GM19467 (cell line): ENCODE measurements at regions not wholly inside any gene's neighbourhood (a gene's known extent, or its start where the extent isn't known, plus 50 kb on each side); places are given as distances from the start of the nearest gene placed in this dataset.
"Not testable (repeated sequence)": the region's sequence is repeated elsewhere in the genome, so short reads cannot be mapped to it uniquely, and the experiment has no call there.

Experiments
- ATAC-seq: cut with Tn5 transposase; IDR thresholded peaks from one replicate; pipeline ENCODE4 v1.9.1; 2021; ENCODE audit warnings: mild to moderate bottlenecking, moderate library complexity; ENCODE audit not compliant: unreplicated experiment

DNA sequence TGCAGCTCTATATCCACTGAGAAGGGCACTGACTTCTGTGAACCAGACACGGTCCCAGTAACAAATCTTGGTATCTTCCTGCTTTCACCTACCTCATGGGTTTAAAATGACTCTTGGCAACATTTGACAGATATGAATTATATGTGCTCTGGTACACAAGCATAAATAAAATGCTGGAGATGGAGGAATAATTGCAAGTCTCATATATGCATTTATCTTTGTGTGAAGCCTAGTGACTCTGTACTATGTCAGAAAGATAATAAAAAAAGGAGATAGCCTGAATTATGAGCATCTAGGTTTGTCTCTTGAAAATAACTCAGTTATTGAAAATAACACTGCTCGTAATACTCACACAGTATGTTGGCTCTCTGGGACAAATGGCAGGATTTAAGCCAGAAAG, 167.1 kb upstream of the CRBN start:
- ATAC-seq: no peak

DNA sequence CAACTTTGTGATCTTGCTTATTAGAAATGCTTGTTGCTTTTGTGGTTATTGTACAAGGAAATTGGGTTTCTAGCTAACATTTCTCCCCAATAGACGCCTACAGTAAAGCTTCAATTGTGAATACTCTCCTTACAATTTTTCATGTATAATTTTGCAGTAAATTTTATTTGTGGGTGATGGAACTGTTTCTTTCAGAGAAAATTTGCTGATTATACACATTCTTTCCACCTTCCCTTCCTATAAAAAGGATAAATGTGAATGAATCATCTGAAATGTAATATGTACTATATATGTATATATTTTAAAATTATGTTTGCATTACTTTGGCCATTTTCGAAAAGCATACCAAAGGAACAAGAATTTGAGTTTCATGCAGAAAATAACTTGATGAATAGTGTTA, 162.7 kb upstream of the CRBN start:
- no peak for ATAC-seq

DNA sequence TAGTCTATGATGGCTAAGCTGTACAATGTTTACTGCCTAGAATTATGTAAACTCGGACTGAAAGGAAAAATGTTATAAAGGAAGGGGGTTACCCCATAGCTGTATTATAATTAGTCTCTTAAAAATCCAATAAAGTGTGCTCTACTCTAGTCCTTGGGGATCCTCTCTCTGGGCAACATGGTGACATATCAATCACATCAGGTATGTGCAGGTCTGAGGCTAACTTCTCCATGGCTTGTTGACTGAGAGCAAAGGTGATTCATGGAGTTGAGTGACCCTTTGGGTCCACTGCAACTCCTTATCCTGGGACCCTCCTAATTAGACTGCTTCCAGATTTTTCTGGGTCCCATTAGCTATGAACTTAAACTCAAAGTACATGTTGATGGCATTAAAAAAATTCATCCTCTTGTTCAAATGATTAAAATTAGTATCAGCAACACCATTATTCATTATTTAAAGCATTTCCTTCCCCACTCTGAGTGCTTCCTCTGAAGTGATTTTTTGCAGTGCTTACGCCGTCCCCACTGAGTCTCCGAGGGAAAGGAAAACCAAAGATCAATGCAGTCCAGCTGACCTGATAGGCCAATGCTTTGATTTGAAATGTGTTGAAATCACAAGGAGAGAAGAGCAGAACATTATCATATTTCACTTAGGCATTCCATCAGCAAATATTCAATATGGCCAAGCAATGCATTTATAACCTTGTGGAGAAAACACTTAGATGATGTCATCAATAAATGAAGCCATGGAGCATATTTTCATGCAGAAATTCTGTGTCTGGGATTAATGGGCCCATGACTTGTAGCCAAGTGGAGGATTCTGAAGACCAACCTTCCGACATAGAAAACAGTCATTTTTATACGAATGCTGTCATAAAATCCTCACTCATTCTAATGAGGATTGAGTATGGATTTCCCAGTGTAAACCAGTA, 161.7 kb upstream of the CRBN start:
- no peak for ATAC-seq

DNA sequence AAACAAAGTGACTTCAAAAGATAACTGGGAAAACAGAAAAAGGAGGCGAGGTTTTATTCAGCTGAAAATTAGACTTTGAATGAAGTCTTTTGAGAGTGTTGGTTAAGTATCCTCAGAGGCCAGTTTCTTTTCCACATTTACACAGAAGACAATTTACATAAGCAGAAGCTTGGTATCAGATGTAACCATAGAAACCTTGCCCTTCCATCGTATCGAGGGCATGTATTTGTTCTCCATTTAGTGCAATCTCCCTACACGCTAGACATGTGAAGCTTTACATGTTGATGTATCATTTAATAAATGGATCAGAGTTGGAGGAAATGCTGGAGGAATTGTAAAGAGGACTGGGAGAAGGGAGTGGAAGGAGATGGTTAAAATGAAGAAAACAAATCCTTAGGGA, 161.0 kb upstream of the CRBN start:
- no peak for ATAC-seq

DNA sequence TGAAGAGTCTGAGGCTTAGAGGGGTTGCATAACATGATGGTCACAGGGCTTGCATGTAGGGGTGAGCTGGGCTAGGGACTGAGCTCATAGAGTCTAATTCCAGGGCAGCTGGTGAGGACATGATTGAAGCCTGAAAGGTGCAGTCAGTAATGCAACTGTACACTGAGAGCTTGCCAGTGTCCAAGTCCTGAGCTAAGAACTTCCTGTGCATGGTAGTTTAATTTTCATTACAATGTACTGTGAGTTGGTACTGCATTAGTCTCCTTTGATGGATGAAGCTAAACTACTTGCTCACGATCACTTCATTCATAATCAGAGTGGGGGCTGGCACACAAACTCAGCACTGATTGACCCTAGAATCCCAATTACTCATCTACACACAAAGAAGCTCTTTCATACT, 156.4 kb upstream of the CRBN start:
- ATAC-seq: no peak

DNA sequence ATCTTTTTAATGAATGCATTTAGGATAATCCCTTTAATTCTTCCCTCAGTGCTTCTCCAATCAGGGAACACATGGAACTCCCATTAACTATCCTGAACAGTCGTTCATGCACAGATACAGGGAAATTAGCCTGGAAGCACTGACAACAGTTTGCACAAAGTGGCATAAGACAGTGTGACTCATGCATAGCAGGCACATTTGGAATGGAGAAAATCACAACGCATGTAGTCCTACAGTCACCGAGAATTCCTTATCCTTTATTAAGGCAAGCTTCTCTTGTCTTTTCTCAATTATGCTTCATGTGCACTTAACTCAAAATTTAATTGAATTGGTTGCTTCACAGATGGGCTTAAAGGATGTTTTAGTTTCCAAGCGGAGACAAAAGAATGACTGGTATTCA, 155.0 kb upstream of the CRBN start:
- ATAC-seq: no peak

DNA sequence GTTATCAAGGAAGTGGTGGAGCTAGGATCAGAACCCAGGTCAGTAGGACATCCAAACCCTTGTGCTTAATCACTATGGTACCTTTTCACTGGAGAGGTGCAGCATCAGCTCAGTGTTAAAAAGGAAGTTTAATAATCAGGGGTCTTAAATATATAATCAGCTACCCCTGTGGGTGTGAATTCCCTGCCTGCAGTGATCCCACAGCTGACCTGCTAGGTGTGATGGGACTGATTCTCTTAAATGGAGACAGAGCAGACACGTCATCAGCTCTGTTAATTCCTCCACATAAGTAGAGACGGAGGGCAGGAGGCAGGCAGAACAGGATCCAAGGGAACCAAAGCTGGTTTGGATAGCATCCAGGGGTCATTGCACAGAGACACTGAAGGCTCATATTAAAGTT, 154.1 kb upstream of the CRBN start:
- ATAC-seq: no peak

DNA sequence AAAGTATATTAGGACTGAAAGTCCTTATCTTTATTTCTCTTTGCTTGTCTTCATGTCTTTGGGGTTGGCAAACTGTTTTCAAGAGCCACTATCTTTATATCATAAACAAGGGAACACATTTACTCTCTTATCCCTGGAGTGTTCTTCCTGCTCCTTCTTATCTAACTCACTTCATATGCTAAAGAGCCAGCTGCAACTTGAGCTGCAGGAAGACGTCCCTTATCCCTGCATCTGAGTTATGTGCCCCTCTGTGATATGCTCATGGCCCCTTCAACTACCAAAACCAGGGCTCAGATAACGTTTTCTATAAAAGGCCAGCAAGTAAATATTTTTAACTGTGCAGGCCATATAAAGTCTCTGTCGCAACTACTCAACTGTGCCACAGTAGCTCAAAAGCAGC, 137.0 kb upstream of the CRBN start:
- no peak for ATAC-seq

DNA sequence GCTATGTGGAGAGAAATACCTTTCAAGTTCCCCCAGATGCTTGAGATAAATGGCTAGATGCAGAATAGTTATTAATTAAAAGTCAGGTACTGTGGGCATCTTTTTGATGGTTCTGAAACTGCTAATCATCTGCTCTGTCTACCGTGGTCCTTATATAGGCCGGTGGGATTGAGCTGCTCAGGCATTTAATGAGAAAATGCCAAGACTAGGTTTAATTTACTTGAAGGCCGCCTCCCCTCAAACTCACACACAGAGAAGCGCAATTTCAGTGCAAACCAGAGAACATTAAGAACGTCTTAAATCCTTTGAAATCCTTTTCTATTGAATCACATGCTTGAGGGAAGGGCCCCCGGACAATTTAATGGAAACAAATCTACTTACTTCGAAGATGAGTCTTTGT, 136.4 kb upstream of the CRBN start:
- no peak for ATAC-seq

DNA sequence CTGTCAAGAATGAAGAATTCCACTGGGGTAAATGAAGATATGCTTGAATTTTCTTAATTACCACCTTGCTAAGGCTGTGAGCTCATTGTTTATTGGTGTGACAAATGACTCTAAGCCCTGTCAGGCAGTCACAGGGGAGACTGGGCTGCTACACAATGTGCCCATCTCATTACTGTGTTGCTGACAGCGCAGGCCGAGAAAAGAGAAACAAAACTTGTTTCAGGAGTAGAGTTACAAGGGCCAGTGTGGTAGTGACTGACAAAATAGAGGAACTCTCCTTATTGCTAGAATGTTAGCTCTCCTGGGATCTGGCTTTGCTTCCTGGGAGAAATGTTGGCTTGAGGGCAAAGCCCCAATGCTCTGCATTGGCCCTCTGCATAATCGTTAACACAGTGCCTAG, 130.4 kb upstream of the CRBN start:
- no peak for ATAC-seq

DNA sequence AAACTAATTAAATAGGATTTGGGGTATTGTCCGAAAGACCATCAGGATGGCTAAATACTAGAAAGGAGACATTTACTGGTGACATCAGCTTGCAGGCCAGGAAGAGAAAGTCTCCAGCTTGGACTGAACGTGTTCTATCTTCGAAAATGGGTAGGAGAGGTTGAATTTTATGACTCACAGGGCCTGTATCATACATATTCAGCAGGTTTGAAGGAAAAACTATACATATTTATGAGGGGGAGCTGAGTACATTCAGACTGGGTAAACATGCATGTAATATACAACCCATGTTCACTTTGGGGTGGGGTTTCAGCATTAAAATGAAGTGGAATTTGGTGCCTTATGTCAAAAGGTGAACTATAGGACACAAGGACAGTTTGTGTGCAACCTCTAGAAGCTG, 129.3 kb upstream of the CRBN start:
- no peak for ATAC-seq

DNA sequence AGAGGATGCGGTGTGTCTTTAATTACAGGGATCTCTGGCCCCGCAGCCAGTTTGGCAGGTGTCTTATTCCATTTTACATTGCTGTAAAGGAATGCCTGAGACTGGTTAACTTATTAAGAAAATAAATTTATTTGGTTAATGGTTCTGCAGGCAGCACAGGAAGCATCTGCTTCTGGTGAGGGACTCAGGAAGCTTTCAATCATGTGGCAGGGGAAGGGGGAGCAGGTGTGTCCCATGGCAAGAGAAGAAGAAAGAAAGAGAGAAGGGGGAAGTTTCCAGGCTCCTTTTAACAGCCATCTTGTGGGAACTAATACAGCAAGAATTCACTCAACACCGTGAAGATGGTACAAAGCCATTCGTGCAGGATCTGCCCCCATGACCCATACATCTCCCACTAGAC, 128.0 kb upstream of the CRBN start:
- no peak for ATAC-seq

DNA sequence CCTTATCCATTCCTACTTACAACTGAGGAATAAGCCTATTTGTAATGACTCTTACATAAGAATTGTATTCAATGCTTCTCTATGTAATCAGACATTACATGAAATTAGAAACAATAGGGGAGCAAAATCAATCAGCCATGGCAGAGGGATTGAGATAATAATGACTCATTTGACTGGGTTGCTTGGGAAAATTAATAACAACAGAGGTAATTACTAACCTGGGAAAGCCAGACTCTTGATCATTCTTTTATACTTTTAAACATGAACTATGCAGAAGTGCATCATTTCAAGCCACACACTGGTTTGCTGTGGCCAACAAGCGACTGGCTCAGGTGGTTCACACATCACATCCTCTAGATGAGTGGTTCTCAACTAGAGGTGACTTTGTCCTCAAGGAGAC, 126.3 kb upstream of the CRBN start:
- no peak for ATAC-seq

DNA sequence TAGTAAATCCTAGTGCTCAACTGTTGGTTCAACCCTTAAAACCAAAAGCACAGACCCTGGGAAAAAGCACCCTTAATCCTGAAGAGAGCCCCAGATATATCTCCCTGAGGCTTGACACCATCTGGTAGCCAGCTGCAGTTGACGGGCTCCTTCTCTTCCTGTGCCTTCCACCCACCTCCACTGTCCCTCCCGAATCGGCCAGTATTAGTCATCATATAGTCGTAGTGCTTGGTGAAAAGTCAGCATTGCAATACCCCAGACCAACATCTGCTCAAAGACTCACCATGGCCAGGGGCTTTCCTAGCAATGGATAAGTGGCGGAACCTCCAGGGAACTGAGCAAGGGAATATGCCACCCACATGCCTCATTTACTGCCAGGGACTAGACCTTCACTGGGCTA, 125.6 kb upstream of the CRBN start:
- no peak for ATAC-seq

DNA sequence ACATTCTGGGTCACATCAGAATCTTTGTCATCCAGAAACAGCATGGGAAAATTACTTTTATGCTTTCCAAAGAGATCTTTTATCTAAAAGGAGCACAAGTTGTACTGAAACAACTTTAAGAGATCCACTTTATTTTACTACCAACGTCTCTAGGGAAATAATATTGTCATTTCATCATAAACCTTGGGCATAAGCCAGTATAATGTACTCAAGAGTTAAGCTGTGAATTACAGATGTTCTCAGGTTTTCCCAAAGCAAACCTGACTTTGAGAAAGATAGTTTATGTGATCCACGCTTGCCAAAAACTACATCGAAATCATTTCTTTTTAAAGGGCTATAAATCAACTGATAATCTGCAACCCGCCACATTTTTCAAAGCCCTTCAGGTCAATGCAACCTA, 124.1 kb upstream of the CRBN start:
- ATAC-seq: no peak

DNA sequence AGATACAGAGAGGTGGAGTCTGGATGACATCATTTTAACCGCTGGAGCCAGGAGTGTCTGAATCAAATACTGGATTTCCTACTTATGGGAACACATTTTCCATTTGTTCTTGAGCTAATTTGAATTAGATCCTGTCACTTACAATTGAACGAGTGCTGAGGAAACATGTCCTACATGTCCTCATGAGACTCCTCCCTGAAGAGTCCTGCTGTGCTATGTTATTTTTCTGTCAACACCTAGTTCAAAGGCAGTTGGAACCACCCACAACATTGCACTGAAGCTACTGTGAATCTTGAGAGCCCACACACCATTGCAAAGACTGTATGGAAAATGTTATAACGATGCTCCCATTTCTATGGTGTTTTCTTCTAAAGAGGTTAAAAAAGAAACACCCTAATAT, 123.5 kb upstream of the CRBN start:
- ATAC-seq: no peak

DNA sequence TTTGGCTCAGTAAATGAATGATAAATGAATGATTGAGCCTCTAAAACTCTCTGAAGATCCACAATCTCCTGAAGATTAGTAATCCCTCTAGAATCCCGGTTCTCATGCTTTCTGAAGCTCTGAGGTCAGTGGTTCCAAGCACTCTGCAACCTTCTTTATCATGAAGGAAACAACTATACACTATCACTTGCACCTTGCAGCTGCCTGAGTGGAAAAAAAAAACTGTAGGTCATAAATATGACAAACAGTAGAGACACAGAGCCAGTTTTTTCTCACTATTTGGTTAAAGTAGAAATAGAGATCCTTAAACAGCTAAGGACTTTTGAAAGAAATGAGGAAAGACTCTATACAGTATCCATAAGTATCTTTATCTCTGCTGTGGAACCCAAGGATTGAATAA, 122.0 kb upstream of the CRBN start:
- ATAC-seq: no peak

DNA sequence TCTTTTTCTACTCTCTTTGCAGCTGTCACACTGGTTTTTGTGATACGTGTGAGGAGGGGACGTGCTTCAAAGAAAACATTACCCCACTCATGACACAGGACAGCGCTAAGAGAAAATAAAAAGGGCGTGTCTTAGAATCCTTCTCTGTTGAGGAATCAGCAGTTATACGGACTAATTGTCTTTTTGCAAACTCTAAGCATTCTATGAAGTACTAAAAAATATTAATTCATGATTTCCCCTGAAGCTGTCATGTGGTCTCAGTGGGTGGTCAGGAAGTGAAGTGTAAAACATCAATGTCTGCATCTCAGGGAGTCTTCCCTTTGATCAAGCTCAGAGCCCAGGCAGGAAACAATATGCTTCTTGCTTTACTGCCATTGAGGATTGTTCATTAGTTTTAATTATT, 117.5 kb upstream of the CRBN start:
- no peak for ATAC-seq

DNA sequence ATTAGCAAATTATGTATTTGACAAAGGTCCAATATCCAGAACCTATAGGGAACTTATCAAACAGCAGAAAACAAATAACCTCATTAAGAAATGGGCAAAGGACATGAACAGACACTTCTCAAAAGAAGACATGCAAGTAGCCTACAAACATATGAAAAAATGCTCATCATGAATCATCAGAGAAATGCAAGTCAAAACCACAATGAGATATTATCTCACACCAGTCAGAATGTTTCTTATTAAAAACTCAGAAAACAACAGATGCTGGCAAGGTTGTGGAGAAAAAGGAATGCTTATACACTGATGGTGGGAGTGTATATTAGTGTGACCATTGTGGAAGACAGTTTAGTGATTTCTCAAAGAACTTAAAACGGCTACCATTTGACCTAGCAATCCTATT, 116.1 kb upstream of the CRBN start:
- no peak for ATAC-seq

DNA sequence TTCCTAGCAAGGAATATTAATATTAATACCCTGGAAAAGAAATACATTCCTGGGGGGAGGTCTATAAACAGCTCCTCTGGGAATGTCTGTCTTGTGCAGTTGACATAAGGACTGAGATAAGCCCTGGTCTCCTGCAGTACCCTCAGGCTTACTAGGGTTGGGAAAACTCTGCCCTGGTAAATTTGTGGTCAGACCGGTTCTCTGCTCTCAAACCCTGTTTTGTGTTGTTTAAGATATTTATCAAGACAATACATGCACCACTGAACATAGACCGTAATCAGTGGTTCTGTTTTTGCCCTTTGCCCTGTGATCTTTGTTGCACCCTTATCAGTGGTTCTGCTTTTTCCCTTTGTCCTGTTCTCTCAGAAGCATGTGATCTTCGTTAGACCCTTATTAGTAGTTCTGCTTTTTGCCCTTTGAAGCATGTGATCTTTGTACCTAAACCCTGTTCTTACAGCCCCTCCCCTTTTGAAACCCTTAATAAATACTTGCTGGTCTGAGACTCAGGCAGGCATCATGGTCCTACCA, 112.3 kb upstream of the CRBN start:
- not testable (repeated sequence) for ATAC-seq

DNA sequence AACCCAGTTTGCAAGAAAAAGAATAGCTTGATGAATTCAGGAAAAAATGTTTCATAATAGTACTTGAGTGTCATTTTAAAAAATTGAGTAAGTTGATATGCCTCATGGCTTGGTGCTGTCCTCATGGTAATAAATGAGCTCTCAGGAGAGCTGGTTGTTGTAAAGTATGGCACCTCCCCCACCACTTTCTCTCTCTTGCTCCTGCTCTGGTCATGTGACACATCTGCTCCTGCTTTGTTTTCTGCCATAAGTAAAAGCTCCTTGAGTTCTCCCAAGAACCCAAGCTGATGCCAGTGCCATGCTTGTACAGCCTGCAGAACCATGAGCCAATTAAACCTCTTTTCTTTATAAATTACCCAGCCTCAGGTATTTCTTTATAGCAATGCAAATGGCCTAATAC, 108.8 kb upstream of the CRBN start:
- ATAC-seq: no peak

DNA sequence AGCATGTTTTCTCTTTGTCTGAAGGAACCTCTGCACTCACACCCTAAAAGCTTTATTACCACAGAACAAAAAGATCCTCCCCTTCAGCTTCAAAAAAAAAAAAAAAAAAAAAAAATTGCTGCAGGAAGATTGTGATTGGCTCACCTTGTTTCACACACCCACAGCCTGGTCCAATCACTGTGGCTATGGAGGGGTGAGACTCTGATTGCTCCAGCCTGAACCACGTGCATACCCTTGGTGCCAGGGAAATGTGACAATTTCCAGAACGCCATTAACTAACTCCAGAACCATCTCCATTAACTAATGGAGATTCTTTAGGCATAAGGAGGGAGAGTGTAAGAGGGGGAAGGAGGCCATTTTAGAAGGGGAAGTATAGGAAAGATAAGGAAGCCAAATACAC, 106.5 kb upstream of the CRBN start:
- no peak for ATAC-seq

DNA sequence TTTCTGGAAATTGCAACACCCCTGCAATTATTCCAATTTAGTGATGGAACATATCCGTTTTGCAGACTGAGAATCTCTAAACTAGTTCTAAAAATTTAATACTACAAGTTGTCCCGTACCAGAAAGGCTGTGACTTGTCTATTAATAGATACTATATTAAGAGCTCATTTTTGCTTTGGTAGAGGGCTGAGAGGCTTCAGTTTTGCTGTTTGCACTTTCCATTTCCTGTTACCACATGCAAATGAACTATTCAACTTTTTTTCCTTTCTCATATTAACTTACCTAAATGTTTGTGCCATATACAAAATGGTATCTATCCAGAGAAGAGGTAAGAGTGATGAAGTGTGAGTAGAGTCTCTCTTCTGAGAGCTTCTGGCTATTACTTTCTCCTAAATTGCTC, 101.5 kb upstream of the CRBN start:
- ATAC-seq: peak; percentile 70
